HL-60 (cell line): ENCODE measurements at regions not wholly inside any gene's neighbourhood (a gene's known extent, or its start where the extent isn't known, plus 50 kb on each side); places are given as distances from the start of the nearest gene placed in this dataset.

Source experiments
- DNase-seq, 2 experiments: peaks; one replicate each; pipeline ENCODE4 v3.0.0-alpha.2; 2010 to 2020; ENCODE audit warnings: low read depth in 1 of 2, low spot score in 1 of 2
- H3K27ac ChIP-seq: fragments of 250-450 bp; sonication (Bioruptor Pico); replicated peaks from 2 replicates; pipeline ENCODE4 v1.5.1; 2020; ENCODE audit warnings: mild to moderate bottlenecking, moderate library complexity
- H3K27me3 ChIP-seq: fragments of 250-450 bp; sonication (Bioruptor Pico); 2 replicates; pipeline ENCODE4 v1.5.1; 2021; ENCODE audit warnings: mild to moderate bottlenecking, moderate library complexity; ENCODE audit not compliant: insufficient read depth, poor library complexity, severe bottlenecking
- H3K4me3 ChIP-seq: replicated peaks from 2 replicates; pipeline ENCODE4 v1.5.1; 2011; ENCODE audit warnings: mild to moderate bottlenecking, control low read depth, low read length; ENCODE audit not compliant: insufficient read depth
- CTCF ChIP-seq: IDR thresholded peaks from one replicate; pipeline ENCODE4 v1.5.1; 2011; ENCODE audit warnings: low read length, control low read depth, inconsistent platforms; ENCODE audit not compliant: insufficient read depth
- GABPA ChIP-seq: IDR thresholded peaks from 2 replicates; pipeline ENCODE4 v1.6.1; 2012; ENCODE audit warnings: low read depth
- POLR2AphosphoS5 ChIP-seq: IDR thresholded peaks from 2 replicates; pipeline ENCODE4 v1.6.1; 2012; ENCODE audit warnings: low read depth
- SPI1 ChIP-seq: IDR thresholded peaks from 2 replicates; pipeline ENCODE4 v1.6.1; 2012; ENCODE audit warnings: low read depth, mild to moderate bottlenecking, borderline replicate concordance
- TF ChIP-seq, protein P1 (sequence below): IDR thresholded peaks from 2 replicates; pipeline ENCODE4 v1.6.1; 2012; ENCODE audit warnings: low read depth; ENCODE audit not compliant: insufficient replicate concordance

DNA sequence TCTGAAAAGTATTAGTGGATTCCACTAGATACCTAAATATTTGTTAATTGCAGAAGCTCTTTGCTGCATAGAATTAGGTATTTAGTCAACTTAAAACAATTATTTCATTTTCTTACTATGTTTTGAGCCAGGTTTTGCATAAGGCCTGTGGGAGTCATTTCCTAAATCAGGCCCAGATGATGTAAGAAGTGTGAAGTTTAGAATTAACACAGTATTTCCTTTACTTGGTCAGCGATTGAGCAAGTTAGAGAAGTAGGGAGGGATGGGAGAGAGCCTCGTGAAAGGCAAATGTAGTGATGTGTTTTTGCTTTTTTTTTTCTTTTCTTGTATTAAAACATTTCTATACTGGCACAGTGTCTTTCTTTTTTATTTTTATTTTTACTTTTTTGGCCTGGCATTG lies 711.1 kb downstream of the HDGFL1 start:
- H3K27ac ChIP-seq, result no peak overlapping the region
- no peaks in the 10 kb centered on the region for H3K27me3 ChIP-seq
- TF ChIP-seq CTCF, result no peak
- no peak for TF ChIP-seq GABPA
- TF ChIP-seq POLR2AphosphoS5, result no peak
- TF ChIP-seq, protein P1, sequence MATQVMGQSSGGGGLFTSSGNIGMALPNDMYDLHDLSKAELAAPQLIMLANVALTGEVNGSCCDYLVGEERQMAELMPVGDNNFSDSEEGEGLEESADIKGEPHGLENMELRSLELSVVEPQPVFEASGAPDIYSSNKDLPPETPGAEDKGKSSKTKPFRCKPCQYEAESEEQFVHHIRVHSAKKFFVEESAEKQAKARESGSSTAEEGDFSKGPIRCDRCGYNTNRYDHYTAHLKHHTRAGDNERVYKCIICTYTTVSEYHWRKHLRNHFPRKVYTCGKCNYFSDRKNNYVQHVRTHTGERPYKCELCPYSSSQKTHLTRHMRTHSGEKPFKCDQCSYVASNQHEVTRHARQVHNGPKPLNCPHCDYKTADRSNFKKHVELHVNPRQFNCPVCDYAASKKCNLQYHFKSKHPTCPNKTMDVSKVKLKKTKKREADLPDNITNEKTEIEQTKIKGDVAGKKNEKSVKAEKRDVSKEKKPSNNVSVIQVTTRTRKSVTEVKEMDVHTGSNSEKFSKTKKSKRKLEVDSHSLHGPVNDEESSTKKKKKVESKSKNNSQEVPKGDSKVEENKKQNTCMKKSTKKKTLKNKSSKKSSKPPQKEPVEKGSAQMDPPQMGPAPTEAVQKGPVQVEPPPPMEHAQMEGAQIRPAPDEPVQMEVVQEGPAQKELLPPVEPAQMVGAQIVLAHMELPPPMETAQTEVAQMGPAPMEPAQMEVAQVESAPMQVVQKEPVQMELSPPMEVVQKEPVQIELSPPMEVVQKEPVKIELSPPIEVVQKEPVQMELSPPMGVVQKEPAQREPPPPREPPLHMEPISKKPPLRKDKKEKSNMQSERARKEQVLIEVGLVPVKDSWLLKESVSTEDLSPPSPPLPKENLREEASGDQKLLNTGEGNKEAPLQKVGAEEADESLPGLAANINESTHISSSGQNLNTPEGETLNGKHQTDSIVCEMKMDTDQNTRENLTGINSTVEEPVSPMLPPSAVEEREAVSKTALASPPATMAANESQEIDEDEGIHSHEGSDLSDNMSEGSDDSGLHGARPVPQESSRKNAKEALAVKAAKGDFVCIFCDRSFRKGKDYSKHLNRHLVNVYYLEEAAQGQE, result no peak
- TF ChIP-seq SPI1, result no peak
- DNase-seq, result no peak
- H3K4me3 ChIP-seq, result no peak overlapping the region

- Histone ChIP-seq H3K4me3 (no peak overlapping the region), H3K27ac (no peak overlapping the region), H3K27me3 (no peaks in the 10 kb centered on the region)
- DNase-seq, result no peak
- TF ChIP-seq, protein P1, result no peak
- TF ChIP-seq SPI1 (no peak), POLR2AphosphoS5 (no peak), GABPA (no peak), CTCF (no peak)
Measured at GRCh38 chr6:23282252-23283021, 713.1 kb downstream of the HDGFL1 start.

- no peaks in the 10 kb centered on the region for H3K27me3 ChIP-seq
- no peak overlapping the region for H3K27ac ChIP-seq
- H3K4me3 ChIP-seq, result no peak overlapping the region
- DNase-seq, result no peak
- TF ChIP-seq POLR2AphosphoS5, result no peak
- TF ChIP-seq GABPA, result no peak
- no peak for TF ChIP-seq CTCF
- TF ChIP-seq, protein P1, result no peak
Measured at GRCh38 chr6:23293653-23294052, 724.3 kb downstream of the HDGFL1 start.
